Type B pancreatic cell (in vitro differentiated cells): ENCODE measurements at regions not wholly inside any gene's neighbourhood (a gene's known extent, or its start where the extent isn't known, plus 50 kb on each side); places are given as distances from the start of the nearest gene placed in this dataset.

Source experiments
- DNase-seq: peaks from one replicate; pipeline ENCODE4 v3.0.0; 2021; ENCODE audit warnings: mixed read lengths; ENCODE audit not compliant: unreplicated experiment; ENCODE audit errors: extremely low spot score
- H3K27ac Mint-ChIP-seq: 2 replicates; pipeline ENCODE4 v1.8.0; 2021; ENCODE audit warnings: mild to moderate bottlenecking, mixed read lengths
- H3K27me3 Mint-ChIP-seq: 2 replicates; pipeline ENCODE4 v1.8.0; 2021; ENCODE audit warnings: mixed read lengths
- H3K36me3 Mint-ChIP-seq: 2 replicates; pipeline ENCODE4 v1.8.0; 2021; ENCODE audit warnings: mixed read lengths
- H3K4me1 Mint-ChIP-seq: one replicate; pipeline ENCODE4 v1.8.0; 2021; ENCODE audit warnings: mixed read lengths; ENCODE audit not compliant: unreplicated experiment
- H3K4me3 Mint-ChIP-seq: 2 replicates; pipeline ENCODE4 v1.8.0; 2021; ENCODE audit warnings: mild to moderate bottlenecking, mixed read lengths
- H3K9me3 Mint-ChIP-seq: 2 replicates; pipeline ENCODE4 v1.8.0; 2021; ENCODE audit warnings: mixed read lengths
- TF ChIP-seq, protein P1 (sequence below): fragments of 200-600 bp; sonication (generic); conservative IDR thresholded peaks from 2 replicates; pipeline ENCODE4 v1.5.0; 2021; ENCODE audit warnings: antibody characterized with exemption, mild to moderate bottlenecking

DNA sequence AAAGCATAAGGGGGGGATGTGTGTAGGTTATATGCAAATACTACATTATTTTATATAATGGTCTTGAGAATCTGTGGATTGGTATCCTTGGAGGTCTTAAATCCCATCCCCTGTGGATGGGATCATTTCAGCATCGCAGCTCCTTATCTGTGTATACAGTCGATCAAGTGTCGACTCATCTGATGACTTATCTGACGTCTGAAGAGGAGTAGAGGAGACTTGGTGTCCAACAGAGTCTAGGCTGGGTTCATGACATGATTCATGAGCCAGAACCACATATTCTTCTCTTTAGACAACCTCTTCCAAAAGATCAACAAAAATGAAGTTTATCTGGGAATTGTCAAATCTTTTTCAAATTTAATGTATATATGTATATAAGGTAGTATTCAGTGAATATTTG is 220.7 kb downstream of the NR2F2 start:
- H3K27ac Mint-ChIP-seq, result no peak overlapping the region
- peaks cover 5% of the 10 kb centered on the region for H3K9me3 Mint-ChIP-seq
- TF ChIP-seq, protein P1, sequence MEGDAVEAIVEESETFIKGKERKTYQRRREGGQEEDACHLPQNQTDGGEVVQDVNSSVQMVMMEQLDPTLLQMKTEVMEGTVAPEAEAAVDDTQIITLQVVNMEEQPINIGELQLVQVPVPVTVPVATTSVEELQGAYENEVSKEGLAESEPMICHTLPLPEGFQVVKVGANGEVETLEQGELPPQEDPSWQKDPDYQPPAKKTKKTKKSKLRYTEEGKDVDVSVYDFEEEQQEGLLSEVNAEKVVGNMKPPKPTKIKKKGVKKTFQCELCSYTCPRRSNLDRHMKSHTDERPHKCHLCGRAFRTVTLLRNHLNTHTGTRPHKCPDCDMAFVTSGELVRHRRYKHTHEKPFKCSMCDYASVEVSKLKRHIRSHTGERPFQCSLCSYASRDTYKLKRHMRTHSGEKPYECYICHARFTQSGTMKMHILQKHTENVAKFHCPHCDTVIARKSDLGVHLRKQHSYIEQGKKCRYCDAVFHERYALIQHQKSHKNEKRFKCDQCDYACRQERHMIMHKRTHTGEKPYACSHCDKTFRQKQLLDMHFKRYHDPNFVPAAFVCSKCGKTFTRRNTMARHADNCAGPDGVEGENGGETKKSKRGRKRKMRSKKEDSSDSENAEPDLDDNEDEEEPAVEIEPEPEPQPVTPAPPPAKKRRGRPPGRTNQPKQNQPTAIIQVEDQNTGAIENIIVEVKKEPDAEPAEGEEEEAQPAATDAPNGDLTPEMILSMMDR, result no peak
- peaks cover 12% of the 10 kb centered on the region for H3K4me1 Mint-ChIP-seq
- peaks cover 10% of the 10 kb centered on the region for H3K27me3 Mint-ChIP-seq
- no peak overlapping the region for H3K4me3 Mint-ChIP-seq
- no peak for DNase-seq
- H3K36me3 Mint-ChIP-seq, result no peaks in the 10 kb centered on the region

DNA sequence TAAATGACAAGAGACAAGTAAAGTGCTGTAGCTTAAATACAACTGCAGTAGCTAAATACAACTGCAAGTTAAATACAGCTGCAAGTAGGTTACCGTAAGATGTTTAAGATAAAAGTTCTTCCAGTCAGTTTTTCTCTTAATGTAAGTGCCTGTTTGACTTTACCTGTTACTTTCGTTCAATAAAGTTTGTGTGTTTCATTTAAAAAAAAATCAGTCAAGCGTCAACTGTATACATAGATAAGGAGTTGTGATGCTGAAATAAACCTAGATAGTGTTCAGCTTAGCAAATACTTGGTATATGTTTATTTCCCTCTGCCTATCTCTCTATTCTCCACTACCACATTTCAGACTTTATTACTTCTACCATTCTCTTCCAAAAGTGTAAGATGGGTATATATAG is 221.2 kb downstream of the NR2F2 start:
- no peak for DNase-seq
- TF ChIP-seq, protein P1, result no peak
- no peak overlapping the region for H3K27ac Mint-ChIP-seq
- no peak overlapping the region for H3K4me3 Mint-ChIP-seq
- H3K4me1 Mint-ChIP-seq, result peaks cover 12% of the 10 kb centered on the region
- peaks cover 5% of the 10 kb centered on the region for H3K9me3 Mint-ChIP-seq
- H3K27me3 Mint-ChIP-seq, result peaks cover 10% of the 10 kb centered on the region
- no peaks in the 10 kb centered on the region for H3K36me3 Mint-ChIP-seq

DNA sequence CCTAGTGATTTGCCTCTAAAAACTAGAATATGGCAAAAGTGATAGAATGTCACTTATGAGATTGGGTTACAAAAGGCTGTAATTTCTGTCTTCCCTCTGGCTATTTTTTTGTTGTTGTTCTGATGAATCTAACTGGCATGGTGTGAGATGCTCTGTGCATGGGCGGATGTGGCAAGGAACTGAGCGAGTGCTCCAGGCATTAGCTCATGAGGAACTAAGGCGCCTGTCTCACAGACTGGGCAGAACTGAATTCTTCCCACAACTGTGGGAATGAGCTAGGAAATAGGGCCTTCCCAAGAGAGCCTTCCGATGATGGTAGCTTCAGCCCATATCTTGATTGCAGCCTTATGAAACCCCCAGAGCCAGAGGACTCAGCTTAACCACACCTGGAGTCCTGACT is 222.5 kb downstream of the NR2F2 start:
- Mint-ChIP-seq H3K36me3 (no peaks in the 10 kb centered on the region), H3K27ac (no peak overlapping the region), H3K9me3 (peaks cover 5% of the 10 kb centered on the region), H3K27me3 (peaks cover 10% of the 10 kb centered on the region), H3K4me3 (no peak overlapping the region), H3K4me1 (peaks cover 12% of the 10 kb centered on the region)
- TF ChIP-seq, protein P1, result no peak
- no peak for DNase-seq

DNA sequence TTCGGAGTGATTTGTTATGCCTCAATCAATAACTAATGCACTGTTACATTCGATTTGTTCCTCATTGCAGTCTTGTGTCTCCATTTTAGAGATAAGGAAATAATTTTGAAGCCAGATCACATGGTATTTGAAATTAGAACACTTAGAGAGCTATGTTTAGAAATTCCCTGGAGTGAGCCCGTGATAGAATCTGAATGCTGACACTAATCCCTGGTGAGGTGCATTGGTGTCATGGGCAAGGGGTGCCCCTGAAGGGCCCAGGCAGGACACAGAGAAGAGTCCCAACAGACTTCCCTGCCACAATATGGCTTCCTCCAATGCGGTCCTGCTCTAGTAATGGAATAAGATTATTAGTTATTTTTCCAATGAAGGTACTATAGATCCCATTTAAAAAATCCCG is 223.0 kb downstream of the NR2F2 start:
- DNase-seq, result no peak
- H3K27ac Mint-ChIP-seq, result no peak overlapping the region
- H3K27me3 Mint-ChIP-seq, result peaks cover 10% of the 10 kb centered on the region
- H3K36me3 Mint-ChIP-seq, result no peaks in the 10 kb centered on the region
- H3K4me3 Mint-ChIP-seq, result no peak overlapping the region
- peaks cover 5% of the 10 kb centered on the region for H3K9me3 Mint-ChIP-seq
- TF ChIP-seq, protein P1, result no peak
- peaks cover 9% of the 10 kb centered on the region for H3K4me1 Mint-ChIP-seq

DNA sequence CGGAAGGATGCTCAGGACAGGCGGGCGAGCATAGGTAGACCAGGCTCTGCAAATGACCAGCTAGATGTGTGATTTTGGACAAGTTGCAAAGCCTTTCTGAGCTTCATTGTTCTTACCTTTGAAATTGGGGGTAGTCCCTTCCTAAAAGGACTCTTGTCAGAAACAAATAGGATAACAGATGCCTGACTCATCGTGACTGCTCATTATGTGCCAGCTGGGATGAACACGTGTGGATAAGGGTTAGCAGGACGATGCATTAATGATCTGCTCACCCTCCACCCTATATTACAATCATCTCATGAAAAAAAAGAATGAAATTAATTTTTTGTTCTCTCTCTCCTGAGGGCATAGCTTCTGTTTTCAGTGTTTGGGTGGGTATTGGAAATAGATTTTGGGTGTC is 223.4 kb downstream of the NR2F2 start:
- TF ChIP-seq, protein P1, result no peak
- no peak overlapping the region for H3K27ac Mint-ChIP-seq
- H3K9me3 Mint-ChIP-seq, result peaks cover 5% of the 10 kb centered on the region
- H3K36me3 Mint-ChIP-seq, result no peaks in the 10 kb centered on the region
- peaks cover 4% of the 10 kb centered on the region for H3K4me1 Mint-ChIP-seq
- peaks cover 10% of the 10 kb centered on the region for H3K27me3 Mint-ChIP-seq
- H3K4me3 Mint-ChIP-seq, result no peak overlapping the region
- no peak for DNase-seq

DNA sequence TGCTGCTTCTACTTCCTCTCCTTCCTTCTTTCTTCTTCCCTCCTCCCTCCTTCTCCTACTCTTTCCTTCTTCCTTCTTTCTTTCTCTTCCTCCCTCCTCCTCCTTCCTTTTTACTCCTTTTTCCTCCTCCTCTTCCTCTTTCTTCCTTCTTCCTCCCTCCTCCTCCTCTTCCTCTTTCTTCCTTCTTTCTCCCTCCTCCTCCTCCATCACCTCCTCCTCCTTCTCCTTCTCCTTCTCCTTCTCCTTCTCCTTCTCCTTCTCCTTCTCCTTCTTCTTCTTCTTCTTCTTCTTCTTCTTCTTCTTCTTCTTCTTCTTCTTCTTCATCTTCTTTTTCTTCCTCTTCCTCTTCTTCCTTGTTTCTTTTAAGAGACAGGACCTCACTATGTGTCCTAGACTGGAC is 224.0 kb downstream of the NR2F2 start:
- H3K4me1 Mint-ChIP-seq, result no peaks in the 10 kb centered on the region
- no peak for DNase-seq
- H3K36me3 Mint-ChIP-seq, result no peaks in the 10 kb centered on the region
- TF ChIP-seq, protein P1, result no peak
- peaks cover 5% of the 10 kb centered on the region for H3K9me3 Mint-ChIP-seq
- no peak overlapping the region for H3K4me3 Mint-ChIP-seq
- no peak overlapping the region for H3K27ac Mint-ChIP-seq
- peaks cover 10% of the 10 kb centered on the region for H3K27me3 Mint-ChIP-seq
